ENCODE measurements at regions not wholly inside any gene's neighbourhood (a gene's known extent, or its start where the extent isn't known, plus 50 kb on each side); places are given as distances from the start of the nearest gene placed in this dataset.

GRCh38 chr4:58760737-58761136 is 1650.6 kb upstream of the IGFBP7 start:
- Histone ChIP-seq H3K4me2 (ENCODE audit: low read length) (no peak overlapping the region), H3K9me3 (ENCODE audit: low read length) (no peaks in the 10 kb centered on the region), H3K79me2 (ENCODE audit: insufficient read depth, low read length) (no peaks in the 10 kb centered on the region), H3K27me3 (ENCODE audit: insufficient read depth, low read length) (no peaks in the 10 kb centered on the region), H3K4me3 (ENCODE audit: low read depth, low read length, poor library complexity, severe bottlenecking) (no peak overlapping the region), H4K20me1 (ENCODE audit: insufficient read depth, low read length) (no peaks in the 10 kb centered on the region), H3K27ac (ENCODE audit: low read depth, low read length, poor library complexity, severe bottlenecking) (no peak overlapping the region), H3K9ac (ENCODE audit: low read length) (no peak overlapping the region), H3K4me1 (ENCODE audit: insufficient read depth, low read length, severe bottlenecking) (no peaks in the 10 kb centered on the region), H3F3A (ENCODE audit: insufficient read depth, low read length) (no peaks in the 10 kb centered on the region), H3K36me3 (ENCODE audit: insufficient read depth, low read length) (no peaks in the 10 kb centered on the region), H2AFZ (ENCODE audit: low read length) (no peak overlapping the region), H3K9me2 (ENCODE audit: low read depth, low read length) (no peaks in the 10 kb centered on the region)
- TF ChIP-seq, protein P1, sequence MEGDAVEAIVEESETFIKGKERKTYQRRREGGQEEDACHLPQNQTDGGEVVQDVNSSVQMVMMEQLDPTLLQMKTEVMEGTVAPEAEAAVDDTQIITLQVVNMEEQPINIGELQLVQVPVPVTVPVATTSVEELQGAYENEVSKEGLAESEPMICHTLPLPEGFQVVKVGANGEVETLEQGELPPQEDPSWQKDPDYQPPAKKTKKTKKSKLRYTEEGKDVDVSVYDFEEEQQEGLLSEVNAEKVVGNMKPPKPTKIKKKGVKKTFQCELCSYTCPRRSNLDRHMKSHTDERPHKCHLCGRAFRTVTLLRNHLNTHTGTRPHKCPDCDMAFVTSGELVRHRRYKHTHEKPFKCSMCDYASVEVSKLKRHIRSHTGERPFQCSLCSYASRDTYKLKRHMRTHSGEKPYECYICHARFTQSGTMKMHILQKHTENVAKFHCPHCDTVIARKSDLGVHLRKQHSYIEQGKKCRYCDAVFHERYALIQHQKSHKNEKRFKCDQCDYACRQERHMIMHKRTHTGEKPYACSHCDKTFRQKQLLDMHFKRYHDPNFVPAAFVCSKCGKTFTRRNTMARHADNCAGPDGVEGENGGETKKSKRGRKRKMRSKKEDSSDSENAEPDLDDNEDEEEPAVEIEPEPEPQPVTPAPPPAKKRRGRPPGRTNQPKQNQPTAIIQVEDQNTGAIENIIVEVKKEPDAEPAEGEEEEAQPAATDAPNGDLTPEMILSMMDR (IDR thresholded peaks at IDR 0.05; ENCODE audit: low read length) = no peak

DNA sequence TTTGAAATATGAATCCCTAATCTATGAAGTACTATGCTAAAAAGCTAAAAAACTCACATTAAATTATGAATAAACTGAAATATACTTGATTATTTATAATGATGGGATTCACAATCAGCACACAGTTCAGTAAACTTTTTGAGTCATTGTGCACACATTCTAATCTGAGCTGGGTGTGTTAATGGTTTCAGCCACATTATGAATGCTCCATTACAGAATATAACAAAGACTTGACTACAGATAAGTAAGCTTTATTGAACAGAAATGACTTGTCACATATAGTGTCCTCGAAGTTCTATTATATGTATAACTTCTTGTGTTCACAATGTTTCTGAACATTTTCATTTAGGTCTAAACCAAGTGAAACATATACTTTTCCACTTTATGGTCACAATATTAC is 1649.9 kb upstream of the IGFBP7 start:
- no peak for TF ChIP-seq EZH2 (IDR thresholded peaks at IDR 0.05; ENCODE audit: borderline replicate concordance, low read length)
- TF ChIP-seq, protein P1 (IDR thresholded peaks at IDR 0.05; ENCODE audit: low read length) = no peak
- Histone ChIP-seq H3K36me3 (ENCODE audit: insufficient read depth, low read length) (no peaks in the 10 kb centered on the region), H3K4me1 (ENCODE audit: insufficient read depth, low read length, severe bottlenecking) (no peaks in the 10 kb centered on the region), H4K20me1 (ENCODE audit: insufficient read depth, low read length) (no peaks in the 10 kb centered on the region), H3K9ac (ENCODE audit: low read length) (no peak overlapping the region), H2AFZ (ENCODE audit: low read length) (no peak overlapping the region), H3K4me3 (ENCODE audit: low read depth, low read length, poor library complexity, severe bottlenecking) (no peak overlapping the region), H3K27ac (ENCODE audit: low read depth, low read length, poor library complexity, severe bottlenecking) (no peak overlapping the region), H3K27me3 (ENCODE audit: insufficient read depth, low read length) (no peaks in the 10 kb centered on the region), H3K4me2 (ENCODE audit: low read length) (no peak overlapping the region), H3K79me2 (ENCODE audit: insufficient read depth, low read length) (no peaks in the 10 kb centered on the region), H3K9me3 (ENCODE audit: low read length) (no peaks in the 10 kb centered on the region), H3K9me2 (ENCODE audit: low read depth, low read length) (no peaks in the 10 kb centered on the region), H3F3A (ENCODE audit: insufficient read depth, low read length) (no peaks in the 10 kb centered on the region)

- no peak overlapping the region for H2AFZ ChIP-seq (ENCODE audit: low read length)
- no peaks in the 10 kb centered on the region for H3K27me3 ChIP-seq (ENCODE audit: insufficient read depth, low read length)
- no peaks in the 10 kb centered on the region for H3K79me2 ChIP-seq (ENCODE audit: insufficient read depth, low read length)
- no peaks in the 10 kb centered on the region for H3K4me1 ChIP-seq (ENCODE audit: insufficient read depth, low read length, severe bottlenecking)
- H3K36me3 ChIP-seq (ENCODE audit: insufficient read depth, low read length) = no peaks in the 10 kb centered on the region
- no peak overlapping the region for H3K4me2 ChIP-seq (ENCODE audit: low read length)
- no peaks in the 10 kb centered on the region for H4K20me1 ChIP-seq (ENCODE audit: insufficient read depth, low read length)
- no peaks in the 10 kb centered on the region for H3K9me2 ChIP-seq (ENCODE audit: low read depth, low read length)
- no peak overlapping the region for H3K9ac ChIP-seq (ENCODE audit: low read length)
- H3K9me3 ChIP-seq (ENCODE audit: low read length) = no peaks in the 10 kb centered on the region
- no peak overlapping the region for H3K27ac ChIP-seq (ENCODE audit: low read depth, low read length, poor library complexity, severe bottlenecking)
- TF ChIP-seq, protein P1 (IDR thresholded peaks at IDR 0.05; ENCODE audit: low read length) = no peak
- TF ChIP-seq EZH2 (IDR thresholded peaks at IDR 0.05; ENCODE audit: borderline replicate concordance, low read length) = no peak
- H3K4me3 ChIP-seq (ENCODE audit: low read depth, low read length, poor library complexity, severe bottlenecking) = no peak overlapping the region
- H3F3A ChIP-seq (ENCODE audit: insufficient read depth, low read length) = no peaks in the 10 kb centered on the region
Observed at GRCh38 chr4:58749206-58749605, 1639.0 kb upstream of the IGFBP7 start.

Measured in OCI-LY1 (cell line).